H1 (cell line): ENCODE measurements at regions not wholly inside any gene's neighbourhood (a gene's known extent, or its start where the extent isn't known, plus 50 kb on each side); places are given as distances from the start of the nearest gene placed in this dataset.

Source experiments
- ASH2L ChIP-seq: fragments of 200-600, 300-600 bp; sonication (generic); IDR thresholded peaks from one replicate; pipeline ENCODE4 v1.7.1; 2017; ENCODE audit warnings: low read length
- KDM5A ChIP-seq: fragments of 200-600 bp; IDR thresholded peaks from 2 replicates; pipeline ENCODE4 v1.7.1; 2012; ENCODE audit warnings: mild to moderate bottlenecking, low read length, inconsistent platforms, mixed read lengths
- NANOG ChIP-seq: IDR thresholded peaks from 2 replicates; pipeline ENCODE4 v1.6.1; 2011; ENCODE audit warnings: low read length, low read depth, mild to moderate bottlenecking, inconsistent platforms; ENCODE audit not compliant: insufficient read depth, poor library complexity, severe bottlenecking
- RNF2 ChIP-seq: fragments of 200-900, 300-1000 bp; sonication (generic); IDR thresholded peaks from 2 replicates; pipeline ENCODE4 v1.7.1; 2016; ENCODE audit warnings: borderline replicate concordance, low read depth, mild to moderate bottlenecking, antibody characterized with exemption, low read length; ENCODE audit not compliant: poor library complexity, severe bottlenecking; ENCODE audit errors: missing control alignments
- RXRA ChIP-seq: IDR thresholded peaks from 2 replicates; pipeline ENCODE4 v1.6.1; 2011; ENCODE audit warnings: low read depth, mild to moderate bottlenecking, low read length, moderate library complexity; ENCODE audit not compliant: insufficient read depth
- SRF ChIP-seq: IDR thresholded peaks from 2 replicates; pipeline ENCODE4 v1.6.1; 2011; ENCODE audit warnings: mild to moderate bottlenecking, low read depth, low read length, moderate library complexity
- SUZ12 ChIP-seq: fragments of 200-600 bp; sonication (generic); IDR thresholded peaks from 2 replicates; pipeline ENCODE4 v1.6.1; 2012; ENCODE audit warnings: mild to moderate bottlenecking, inconsistent platforms, low read length, moderate library complexity, mixed read lengths
- TAF7 ChIP-seq: optimal IDR thresholded peaks from 2 replicates; pipeline ENCODE3; 2011; ENCODE audit warnings: low read depth, mild to moderate bottlenecking, inconsistent platforms, low read length, moderate library complexity, borderline replicate concordance

- TF ChIP-seq SUZ12 (no peak), NANOG (no peak), ASH2L (no peak), TAF7 (no peak), KDM5A (no peak), RXRA (no peak), SRF (no peak), RNF2 (no peak)
These were observed 330.8 kb downstream of the ADAMTS20 start (continued) for GRCh38 chr12:43221216-43221615.
